CD4-positive, alpha-beta T cell treated with Interleukin-10 for 1 hour (primary cell): ENCODE measurements at regions not wholly inside any gene's neighbourhood (a gene's known extent, or its start where the extent isn't known, plus 50 kb on each side); places are given as distances from the start of the nearest gene placed in this dataset.

ENCODE experiments used
- DNase-seq: peaks from one replicate; pipeline ENCODE4 v3.0.0-alpha.2; 2020

DNA sequence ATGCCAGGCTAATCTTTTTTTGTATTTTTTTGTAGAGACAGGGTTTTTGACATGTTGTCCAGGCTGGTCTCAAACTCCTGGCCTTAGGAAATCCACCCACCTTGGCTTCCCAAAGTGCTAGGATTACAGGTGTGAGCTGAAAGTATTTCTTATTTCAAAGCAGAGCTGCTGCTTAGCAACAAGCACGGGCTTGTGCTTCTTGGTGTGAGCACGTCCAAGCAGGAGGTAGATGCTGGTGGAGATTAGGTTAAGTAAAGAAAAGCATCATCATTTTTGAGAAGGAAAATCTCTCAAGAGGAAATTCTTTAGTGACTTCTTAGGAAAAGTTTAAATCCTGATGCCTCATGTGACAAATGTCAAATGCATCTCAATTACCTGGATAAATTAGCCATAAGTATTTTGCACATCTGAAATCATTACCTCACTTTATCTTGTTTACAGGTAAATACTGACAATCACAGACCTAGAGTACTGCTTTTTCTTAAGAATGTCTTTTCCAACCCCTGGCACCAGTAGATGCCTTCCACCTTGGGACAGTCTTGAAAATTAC is 431.8 kb upstream of the FZD8 start:
- DNase-seq, result no peak

DNA sequence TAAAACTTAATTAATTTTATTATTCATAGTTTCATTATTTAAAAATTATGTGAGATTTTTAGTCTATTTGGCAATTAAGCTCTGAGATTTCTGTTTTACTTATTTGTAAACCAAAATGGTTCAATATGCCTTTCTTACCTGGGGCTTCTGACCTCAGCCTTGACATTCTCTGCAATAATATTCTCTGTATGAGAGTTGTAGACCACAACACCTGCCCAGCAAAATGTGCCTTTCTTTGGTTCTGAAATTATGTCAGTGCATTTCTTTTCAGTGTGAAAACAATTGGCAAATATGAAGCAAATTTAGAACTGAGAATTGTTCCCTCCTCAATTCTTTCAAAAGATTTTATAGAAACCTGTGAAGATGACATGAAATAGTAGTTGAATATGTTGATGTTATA is 426.4 kb upstream of the FZD8 start:
- no peak for DNase-seq

DNA sequence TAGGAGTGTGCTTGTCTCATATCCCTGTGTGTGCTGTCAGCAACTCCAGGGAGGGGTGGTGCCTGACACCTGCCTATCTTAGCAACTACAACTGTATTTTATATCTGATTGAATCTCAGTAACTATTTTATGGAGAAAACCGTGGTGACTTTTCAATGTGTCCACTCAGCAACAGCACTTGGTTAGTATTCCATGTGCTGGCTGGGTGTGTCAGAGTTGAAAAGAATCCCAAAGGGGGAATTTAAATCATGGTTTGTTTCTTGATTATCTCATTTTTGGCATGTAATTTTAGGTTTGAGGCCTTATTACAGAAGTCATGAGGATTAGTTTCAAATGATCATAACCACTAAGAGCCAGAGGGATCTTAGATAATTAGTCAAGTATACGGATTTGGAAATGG is 425.7 kb upstream of the FZD8 start:
- no peak for DNase-seq

DNA sequence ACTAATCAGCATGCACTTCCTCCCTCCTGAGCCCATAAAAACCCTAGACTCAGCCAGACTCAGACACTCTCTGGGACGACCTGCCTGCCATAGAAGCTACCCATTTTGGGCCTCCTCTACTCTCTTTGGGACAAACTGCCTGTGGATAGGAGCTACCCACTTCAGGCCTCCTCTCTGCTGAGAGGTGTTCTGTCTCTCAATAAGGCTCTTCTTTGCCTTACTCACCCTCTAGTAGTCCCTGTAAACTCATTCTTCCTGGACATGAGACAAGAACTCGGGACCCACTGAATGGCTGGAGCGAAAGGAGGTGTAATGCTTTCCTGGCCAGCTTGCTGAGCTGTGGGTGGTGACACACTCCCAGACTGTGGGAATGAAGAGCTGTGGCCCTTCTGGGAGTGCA is 424.8 kb upstream of the FZD8 start:
- DNase-seq, result no peak

DNA sequence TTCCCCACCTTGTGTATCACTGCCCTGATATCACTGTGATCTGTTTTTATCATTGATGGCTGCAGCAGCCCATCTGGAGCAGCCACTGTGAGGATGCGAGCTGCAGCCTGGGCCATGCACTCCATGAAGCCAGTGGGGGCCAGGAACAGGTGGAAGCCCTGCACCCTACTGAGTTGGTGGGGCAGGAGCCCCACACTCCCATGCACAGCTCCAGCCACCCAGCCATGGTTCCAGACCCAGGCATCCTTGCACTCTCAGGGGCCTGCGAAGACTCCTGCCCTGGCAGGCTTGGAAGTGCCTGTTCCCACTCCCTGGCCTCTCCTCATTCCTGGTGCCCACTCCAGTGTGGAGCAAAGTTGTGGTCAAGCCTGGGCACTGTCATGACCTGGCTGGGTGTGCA is 424.0 kb upstream of the FZD8 start:
- no peak for DNase-seq

DNA sequence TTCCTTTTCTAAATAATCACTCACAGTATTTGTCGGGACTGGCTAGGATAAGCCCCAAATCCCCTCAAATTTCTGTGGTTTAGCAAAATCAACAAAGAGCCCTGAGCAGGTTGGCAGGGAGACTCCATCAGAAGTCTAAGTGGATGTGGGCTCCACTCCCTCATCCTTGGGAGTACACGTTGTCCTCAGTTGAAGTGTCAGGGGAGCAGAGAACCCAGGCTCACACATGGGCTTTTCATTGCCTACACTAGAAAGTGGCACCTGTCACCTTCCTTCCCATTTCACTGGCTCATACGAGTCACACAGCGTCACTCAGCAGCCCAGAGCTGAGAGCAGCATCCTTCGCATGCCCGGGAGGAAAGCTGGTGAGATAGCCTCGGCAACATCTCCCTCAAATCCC is 421.3 kb upstream of the FZD8 start:
- no peak for DNase-seq

DNA sequence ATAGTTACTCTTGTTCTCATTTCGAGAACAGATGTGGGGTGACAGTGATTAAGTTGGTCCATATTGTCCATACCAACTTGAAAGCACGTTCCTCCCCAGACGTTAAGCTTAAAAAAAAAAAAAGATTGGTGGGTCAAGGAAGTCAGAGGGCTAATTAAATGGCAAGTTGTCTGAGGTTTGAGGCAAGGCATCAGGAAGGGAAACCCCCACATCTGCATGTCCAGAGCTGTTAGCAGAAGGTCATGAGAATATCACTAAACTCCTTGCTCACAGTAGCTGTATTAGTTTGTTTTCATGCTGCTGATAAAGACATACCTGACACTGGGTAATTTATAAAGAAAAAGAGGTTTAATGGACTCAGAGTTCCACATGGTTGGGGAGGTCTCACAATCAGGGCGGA is 415.6 kb upstream of the FZD8 start:
- no peak for DNase-seq

DNA sequence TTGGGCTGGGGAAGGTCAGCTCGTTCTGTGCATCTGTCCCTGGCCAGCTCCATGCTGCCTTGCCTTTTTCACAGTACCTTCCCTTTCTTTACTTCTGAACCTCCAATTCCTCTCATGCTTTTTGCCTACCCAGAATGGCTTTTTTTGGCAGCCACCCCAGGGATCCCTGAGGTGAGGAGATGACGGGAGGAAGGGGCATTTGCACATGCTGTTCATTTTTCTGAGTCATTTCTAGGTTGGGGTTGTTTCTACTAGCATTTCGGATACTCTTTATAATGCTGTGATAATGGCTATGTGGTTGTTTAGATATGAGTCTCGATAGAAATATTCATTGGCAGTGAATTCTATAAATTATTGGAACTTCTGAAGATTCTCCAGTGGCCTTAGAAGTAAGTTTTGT is 415.1 kb upstream of the FZD8 start:
- no peak for DNase-seq

DNA sequence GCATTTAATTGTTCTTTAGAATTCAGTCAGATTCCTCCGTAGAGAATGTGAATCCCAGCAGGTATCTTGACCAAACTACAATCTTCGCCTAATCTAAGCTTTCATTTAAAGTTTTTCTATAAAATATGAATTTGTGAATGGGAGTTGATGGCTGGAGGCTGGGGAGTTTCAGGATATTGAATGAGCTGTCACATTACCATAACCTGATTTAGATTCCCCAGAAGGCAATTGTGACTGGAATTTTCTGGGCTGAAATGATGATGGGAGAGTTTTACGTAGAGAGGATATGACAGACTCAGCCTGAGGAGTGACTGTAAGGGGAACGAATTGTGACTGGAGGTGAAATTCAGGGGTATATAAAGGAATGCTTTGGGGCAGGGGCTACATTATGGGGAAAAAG is 411.7 kb upstream of the FZD8 start:
- DNase-seq, result no peak

DNA sequence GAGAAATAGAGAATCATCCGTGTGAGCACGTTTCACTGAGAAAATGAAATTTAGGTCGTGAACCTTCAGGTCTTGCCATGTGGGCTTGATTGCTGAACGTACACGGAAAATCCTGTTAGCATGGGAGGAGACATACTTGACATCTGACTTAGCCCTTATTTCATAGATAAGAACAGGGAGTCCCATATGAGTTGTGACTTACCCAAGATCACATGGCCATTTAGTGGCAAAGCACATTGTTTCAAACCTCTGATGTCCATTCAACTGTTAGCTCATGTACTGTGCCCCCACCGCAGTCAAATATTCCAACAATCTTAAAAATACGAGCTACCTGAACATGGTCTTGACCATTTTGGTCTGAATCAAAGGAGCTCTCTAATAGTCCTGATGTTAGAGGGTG is 411.2 kb upstream of the FZD8 start:
- no peak for DNase-seq

DNA sequence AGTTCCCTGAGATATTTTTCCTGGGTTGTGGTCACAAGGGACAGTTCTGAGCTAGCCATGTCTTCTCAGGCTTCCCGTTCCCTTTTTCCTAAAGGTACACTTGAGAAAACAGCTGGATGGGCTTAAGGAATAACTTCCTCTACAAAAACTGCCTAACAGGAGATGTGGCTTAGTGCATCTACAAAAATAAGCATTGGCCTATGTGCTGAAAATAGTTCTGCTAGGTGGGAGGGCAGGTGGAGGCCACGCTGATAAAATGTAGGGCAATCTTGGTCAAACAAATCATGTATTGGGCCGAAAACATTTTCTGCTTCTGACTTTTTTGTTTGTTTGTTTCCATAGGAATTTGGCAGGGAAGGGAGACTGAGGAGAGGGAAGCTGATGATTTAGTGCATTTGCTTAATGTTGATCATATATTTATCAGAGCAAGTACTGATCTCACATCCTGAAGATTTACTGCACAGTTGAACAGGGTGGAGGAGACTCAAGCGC is 409.4 kb upstream of the FZD8 start:
- DNase-seq, result no peak

DNA sequence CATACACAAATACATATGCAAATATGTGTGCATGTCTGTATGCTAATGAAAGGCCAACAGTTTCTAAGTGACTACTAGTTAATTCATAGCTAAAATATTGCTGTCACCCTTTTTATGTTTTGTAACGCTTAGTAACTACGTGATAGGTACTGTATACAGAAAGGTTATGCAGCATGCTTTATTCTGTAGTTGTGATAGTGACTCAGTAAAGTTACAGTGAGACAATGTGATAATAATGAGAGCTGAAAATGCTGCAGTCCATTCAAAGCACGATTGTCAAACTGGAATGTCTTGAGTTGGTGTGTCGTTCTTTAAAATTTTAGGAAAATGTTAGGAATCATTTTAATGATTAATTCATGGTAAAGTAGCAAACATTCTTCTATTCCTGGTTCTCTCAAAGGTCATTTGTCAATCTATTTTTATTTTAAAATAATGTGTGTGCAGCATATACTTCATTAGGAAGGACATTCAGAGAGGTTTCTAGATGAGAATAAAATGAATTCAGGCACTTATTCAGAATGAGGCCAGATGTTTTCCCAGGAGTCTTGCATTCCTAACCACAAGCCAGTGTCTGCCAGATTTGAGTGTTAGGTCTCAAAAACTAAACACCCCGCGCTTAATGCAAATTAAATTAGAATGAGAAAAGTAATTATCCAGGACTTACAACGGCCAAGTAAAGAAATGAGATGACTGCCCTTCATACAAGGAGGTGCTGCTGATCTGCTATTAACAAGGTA is 408.8 kb upstream of the FZD8 start:
- DNase-seq, result no peak

DNA sequence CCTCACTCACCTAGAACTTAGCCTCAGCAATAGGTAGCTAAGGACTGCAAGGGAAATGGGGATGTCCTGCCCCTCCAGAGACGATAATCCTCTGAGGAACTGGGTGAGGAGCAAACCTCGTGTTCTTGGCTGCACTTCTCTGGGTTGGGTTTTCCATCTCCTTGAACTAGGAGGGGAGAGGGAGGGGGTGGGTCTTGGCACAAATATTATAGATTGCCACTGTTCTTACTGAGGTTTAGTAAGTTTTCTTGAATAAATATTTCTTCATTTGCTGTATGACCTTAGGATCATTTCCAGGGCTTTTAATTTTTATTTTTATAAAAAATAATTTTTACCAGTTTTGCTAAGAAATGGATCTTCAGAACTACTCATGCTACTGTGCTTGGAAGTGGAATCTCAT is 406.7 kb upstream of the FZD8 start:
- no peak for DNase-seq

DNA sequence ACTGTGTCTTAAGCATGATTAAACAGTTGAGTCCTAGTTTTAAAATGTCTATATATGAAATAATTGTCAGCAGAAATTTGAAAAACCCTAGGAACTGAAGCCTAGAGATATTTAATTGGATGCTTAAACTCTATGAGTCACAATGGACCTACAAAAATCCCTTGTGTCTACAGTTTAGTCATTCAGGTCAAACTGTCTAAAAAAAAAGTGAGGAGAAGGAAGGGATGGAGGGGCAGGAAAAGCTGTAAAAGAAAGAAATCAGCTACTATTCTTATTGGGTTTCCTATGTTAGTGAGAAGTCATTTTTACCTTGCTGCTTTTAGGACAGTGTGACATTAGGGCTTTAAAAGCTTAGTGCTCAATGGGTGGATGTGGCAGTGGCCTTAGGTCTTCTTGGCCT is 406.1 kb upstream of the FZD8 start:
- no peak for DNase-seq

DNA sequence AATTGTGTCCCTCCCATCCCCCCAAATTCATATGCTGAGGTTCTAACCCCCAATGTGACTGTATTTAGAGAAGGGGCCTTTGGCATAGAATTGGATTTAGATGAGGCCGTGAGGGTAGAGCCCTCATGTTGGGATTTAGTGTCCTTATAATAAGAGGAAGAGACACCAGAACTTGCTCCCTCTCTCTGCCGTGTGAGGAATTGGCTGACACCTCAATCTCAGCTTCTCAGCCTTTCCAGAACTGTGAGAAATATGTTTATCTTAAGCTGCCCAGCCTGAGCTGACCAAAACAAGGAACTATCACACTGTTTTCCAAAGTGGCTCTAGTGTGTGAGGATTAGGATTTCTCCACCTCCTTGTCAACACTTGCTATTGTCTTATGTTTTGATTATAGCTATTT is 400.0 kb upstream of the FZD8 start:
- no peak for DNase-seq

DNA sequence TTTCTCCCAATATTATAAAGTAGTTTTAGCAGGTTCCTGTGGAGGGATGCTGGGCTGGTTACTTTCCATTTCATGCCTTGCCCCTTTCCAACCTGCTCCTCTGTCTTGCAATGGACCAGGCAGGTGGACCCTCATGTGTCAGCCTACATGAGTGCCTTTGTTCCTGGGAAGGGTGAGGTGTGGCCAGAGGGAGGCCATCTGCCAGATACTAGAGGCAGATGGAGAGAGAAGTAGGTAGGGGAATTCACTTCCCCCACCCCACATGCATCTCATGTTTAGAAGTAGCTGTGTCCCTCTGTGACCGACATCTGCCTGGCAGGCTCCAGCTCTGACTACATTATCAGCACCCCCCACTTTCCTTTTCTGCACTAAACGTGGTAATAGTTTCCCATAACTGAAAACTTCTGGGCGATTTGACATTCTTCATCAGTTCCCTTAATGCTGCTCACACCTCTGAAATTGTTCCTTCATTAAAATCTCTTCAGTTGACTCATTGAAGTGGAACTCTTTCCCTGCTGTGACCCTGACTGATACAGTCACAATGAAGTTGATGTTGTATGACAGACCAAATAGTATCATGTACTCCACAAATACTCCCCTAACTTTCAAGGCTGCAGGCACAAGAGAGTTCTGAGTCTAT is 396.3 kb upstream of the FZD8 start:
- no peak for DNase-seq

DNA sequence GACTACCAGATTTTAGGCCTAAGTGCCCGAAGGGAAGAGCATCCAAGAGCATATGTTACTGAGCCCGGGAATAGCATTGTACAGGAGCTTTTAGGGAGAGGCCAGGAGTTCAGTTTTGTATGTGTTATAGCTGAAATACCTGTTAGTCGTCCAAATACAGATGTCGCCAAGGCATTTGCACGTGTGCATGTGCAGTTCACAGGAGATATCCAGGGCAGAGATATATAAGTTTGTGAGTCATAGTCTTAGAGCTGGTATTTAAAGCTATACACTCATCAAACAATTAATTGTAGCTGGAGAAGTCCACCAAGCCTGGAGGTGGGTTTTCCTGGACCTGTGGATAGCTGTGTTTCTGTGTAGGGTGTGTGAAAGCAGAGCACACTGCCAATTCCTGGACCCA is 394.0 kb upstream of the FZD8 start:
- no peak for DNase-seq

DNA sequence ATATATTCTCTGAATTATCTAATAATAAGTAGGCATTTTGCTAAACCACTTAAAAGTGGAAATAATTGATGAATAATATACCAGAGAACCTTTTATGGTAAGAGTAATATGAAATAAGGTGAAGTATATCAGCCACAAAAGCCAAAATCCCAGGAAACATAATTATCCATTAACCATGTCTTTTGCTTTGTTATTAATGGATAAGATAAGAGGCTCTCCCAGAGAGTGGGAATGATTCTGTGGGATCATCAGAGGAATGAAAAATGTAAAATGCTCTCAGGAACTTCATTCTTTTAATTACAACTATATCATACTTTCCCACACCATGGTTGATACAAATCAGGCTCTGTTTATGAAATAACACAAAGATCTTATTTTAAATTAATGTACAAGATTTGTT is 391.7 kb upstream of the FZD8 start:
- no peak for DNase-seq

DNA sequence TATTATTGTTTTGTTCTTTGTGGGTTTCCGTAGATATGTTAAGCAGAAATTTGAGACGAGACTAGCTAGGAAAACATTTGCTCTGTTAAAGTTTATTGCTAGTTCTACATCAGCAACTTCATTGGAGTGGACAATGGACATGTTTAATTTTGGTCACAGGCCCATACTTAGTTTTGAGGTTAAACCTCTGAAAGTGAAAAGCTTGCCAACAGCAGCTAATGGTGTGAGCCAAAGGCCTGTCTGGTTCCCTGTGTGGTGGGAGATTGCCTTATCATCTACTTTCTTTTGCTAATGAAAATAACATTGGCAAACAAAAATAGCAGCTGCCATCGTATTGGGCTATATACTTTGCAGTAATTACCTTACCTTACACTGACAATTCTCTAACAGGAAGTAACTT is 388.4 kb upstream of the FZD8 start:
- no peak for DNase-seq

DNA sequence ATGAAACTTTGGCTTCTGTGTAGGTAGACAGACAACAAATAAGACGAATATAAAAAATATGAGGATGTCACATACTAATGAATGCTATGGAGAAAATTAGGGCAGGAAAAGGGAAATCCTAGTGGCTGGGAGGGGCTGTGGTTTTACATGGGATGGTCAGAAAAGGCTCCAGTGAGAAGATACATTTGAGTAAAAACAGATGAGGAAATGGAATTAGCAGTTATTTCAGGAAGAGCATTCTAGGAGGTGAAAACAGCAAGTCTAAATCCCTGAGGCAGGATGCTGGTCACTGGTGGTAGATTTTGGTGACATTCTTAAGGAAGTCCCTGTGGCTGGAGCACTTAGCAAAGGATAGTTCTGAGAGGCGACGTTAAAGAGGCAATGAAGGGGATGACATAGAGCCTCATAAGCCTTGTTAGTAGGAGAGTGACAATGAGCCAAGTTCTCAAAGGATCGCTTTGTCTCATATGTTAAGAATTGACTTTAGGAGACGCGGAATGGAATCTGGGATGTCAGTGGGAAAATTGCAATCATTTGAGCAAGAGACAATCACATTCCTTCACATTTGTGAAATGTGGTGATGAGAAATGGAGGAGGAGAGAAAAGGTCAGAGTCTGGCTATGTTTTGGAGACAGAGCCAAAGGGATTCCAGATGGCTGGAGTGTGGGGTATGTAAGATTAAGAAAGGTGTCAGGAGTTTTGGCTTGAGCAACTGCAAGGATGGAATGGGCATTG is 384.7 kb upstream of the FZD8 start:
- no peak for DNase-seq

DNA sequence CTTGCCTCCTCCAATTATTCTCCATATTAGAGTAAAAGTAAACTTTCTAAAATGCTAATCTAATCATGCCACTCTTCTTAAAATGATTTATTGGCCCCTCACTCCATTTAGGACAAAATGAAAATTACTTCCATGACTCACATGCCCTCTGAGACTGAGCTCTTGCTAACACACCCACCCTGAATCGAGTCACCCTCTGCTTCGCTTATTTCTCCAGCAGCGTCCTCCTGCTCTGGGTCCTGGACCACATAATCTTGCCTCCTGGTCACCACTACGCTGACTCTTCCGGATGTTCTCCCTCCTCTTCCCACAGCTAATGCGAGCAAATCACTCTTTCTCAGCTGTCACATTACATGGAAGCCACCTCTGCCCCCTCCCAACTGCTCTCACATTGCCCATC is 384.0 kb upstream of the FZD8 start:
- no peak for DNase-seq

DNA sequence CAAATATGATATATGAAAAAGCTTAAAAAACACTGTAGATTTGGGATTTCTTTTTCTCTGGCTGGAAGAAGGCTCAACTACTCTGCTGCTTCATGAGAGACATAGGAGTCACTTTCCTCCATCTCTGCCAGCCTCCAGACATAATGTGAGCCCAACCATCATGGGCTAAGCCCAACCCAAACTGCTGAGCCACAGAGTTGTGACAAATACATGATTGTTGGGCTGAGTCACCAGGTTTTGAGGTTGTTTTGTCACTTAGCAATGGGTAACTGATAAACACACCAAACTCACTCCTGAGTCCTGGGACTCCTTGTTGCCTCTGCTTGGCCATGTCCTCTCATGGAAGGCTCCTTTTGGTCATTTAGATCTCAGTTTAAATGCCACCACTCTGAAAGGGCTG is 381.8 kb upstream of the FZD8 start:
- DNase-seq, result no peak

DNA sequence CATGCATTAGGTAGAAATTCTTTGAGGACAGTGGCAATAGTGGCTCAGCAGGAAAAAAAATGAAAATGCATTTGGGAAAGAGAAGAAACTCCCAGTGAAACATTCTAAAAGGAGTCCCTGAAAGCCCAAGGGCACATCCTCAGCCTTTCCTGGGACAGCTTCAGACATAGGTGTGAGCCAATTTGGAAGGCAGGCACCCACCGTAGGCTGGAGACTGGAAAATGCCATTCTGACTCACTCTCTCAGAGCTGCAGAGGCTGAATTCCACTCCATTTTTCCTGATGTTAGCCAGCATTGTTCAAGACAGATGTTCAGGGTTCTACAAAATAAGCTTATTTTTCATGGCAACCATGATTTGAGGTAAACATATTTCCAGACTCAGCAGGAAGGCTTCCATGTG is 379.0 kb upstream of the FZD8 start:
- no peak for DNase-seq

DNA sequence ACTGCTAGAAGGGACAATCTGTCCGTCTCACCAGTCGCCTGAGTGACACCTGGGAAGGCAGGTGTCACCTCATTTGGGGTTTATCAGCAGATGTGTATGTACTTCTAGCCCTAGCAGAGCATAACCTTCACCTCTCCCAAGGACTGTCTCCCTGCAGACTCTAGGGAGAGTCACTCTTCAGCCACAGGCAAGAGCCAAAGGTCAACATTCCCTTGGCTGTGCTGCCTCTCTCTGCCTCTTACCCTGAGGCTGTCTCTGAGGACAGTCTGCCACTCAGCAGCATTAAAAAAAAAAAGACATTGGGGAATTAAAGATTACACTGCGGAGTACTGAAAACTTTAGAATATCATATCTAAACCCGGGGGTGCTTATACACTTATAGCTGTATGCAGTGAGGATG is 377.7 kb upstream of the FZD8 start:
- no peak for DNase-seq
